HUDEP-2 (cell line): ENCODE measurements at regions not wholly inside any gene's neighbourhood (a gene's known extent, or its start where the extent isn't known, plus 50 kb on each side); places are given as distances from the start of the nearest gene placed in this dataset.
A peak's percentile ranks its signal among the peaks of the same experiment; 100 is the strongest.
"Not testable (repeated sequence)": the region's sequence is repeated elsewhere in the genome, so short reads cannot be mapped to it uniquely, and the experiment has no call there.

Source experiments
- DNase-seq, 76 experiments: peaks; one replicate each; lab custom pipeline; 2025; ENCODE audit not compliant: unreplicated experiment in 76 of 76; lab: John Stamatoyannopoulos, UW

- DNase-seq = no peak
Observed at GRCh38 chr18:52227536-52227935, 112.5 kb upstream of the DCC start.

GRCh38 chr18:52228166-52228565, 111.8 kb upstream of the DCC start:
- DNase-seq = no peak

- no peak for DNase-seq
Observed at GRCh38 chr18:52236131-52236530, 103.9 kb upstream of the DCC start.

GRCh38 chr18:52237551-52237950, 102.4 kb upstream of the DCC start:
- no peak for DNase-seq

GRCh38 chr18:52242711-52243110, 97.3 kb upstream of the DCC start:
- no peak for DNase-seq

- DNase-seq = no peak
Observed at GRCh38 chr18:52244658-52245057, 95.3 kb upstream of the DCC start.

GRCh38 chr18:52254367-52254766, 85.6 kb upstream of the DCC start:
- DNase-seq = no peak

GRCh38 chr18:52257417-52257816, 82.6 kb upstream of the DCC start:
- not testable (repeated sequence) for DNase-seq

GRCh38 chr18:52275817-52276216, 64.2 kb upstream of the DCC start:
- DNase-seq = no peak

GRCh38 chr18:52277785-52278184, 62.2 kb upstream of the DCC start:
- no peak for DNase-seq

GRCh38 chr18:52278191-52278590, 61.8 kb upstream of the DCC start:
- no peak for DNase-seq

- no peak for DNase-seq
Observed at GRCh38 chr18:52280702-52281101, 59.3 kb upstream of the DCC start.

- no peak for DNase-seq
Observed at GRCh38 chr18:52283927-52284326, 56.1 kb upstream of the DCC start.

- DNase-seq = no peak
Observed at GRCh38 chr18:52286675-52287074, 53.3 kb upstream of the DCC start.

GRCh38 chr18:52287151-52287550, 52.8 kb upstream of the DCC start:
- DNase-seq = no peak

GRCh38 chr18:52288403-52289004, 51.5 kb upstream of the DCC start:
- DNase-seq = peak in 15 of 76 experiments; percentile 0 to 27 (median 6)

GRCh38 chr18:52289392-52289791, 50.6 kb upstream of the DCC start:
- no peak for DNase-seq
